Pons (tissue), 1 donor: ENCODE measurements at regions not wholly inside any gene's neighbourhood (a gene's known extent, or its start where the extent isn't known, plus 50 kb on each side); places are given as distances from the start of the nearest gene placed in this dataset.
"Not testable (repeated sequence)": the region's sequence is repeated elsewhere in the genome, so short reads cannot be mapped to it uniquely, and the experiment has no call there.

Experiments used
- DNase-seq: peaks from one replicate; pipeline ENCODE4 v3.0.0-alpha.2; 2016; ENCODE audit warnings: low spot score

DNA sequence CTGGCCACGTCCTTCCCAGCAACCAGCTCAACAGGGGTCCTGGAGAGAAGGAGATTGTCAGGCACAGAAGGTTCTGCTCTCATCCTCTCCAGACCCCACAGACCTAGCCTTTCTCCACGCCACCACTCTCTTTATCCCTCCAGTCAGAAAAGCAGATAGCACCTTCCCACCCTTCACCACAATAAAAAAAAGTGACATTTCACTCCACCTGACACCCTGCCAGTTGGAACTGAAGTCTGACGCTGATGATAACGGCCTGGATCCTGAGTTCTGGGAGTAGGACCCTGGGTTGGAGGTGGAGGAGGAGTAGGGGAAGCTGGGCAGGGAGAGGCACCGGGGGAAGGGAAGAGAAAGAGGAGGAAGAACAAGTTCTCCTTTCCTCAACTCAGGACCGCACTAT lies 127.5 kb upstream of the ANO1 start:
- DNase-seq, result no peak

DNA sequence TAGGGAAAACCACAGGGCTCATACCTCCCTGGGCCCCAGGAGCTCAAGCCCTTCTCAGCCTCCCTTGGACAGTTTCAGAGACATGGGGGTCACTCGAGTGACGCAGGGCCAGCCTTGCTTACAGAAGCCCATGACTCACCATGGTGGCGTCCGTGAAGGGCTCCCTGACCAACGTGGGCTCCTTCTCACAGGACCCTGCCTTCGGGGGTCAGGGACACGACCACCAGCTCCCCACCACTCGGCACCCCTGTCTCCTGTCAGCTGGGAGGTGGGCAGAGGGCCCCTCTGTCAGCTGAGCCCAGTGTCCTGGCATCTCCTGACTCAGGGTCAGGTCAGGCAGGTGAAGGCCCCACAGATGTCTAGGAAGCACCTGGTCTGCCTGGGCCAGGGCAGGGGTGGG lies 126.3 kb upstream of the ANO1 start:
- no peak for DNase-seq

DNA sequence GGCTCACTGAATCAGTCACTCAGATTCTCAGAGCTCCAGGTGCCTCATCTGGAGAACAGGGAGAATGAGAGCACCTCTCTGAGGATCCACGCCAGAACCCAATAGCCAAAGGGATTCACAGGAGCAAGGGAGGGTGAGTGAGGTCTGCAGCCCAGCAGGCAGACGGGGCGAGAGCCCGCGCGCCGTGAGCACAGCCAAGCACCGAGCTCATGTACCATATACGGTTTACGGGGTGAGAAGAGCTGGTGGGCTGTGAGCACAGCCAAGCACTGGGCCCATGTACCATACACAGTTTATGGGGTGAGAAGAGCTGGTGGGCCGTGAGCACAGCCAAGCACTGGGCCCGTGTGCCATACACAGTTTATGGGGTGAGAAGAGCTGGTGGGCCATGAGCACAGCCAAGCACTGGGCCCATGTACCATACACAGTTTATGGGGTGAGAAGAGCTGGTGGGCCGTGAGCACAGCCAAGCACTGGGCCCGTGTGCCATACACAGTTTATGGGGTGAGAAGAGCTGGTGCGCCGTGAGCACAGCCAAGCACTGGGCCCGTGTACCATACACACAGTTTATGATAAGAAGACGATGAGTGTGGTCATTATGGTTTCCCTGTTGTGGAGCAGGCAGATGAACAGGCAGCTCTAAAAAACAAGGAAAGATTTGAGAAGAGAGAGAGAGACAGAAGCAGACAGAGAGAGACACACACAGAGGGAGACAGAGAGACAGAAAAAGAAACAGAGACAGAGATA lies 125.7 kb upstream of the ANO1 start:
- not testable (repeated sequence) for DNase-seq

DNA sequence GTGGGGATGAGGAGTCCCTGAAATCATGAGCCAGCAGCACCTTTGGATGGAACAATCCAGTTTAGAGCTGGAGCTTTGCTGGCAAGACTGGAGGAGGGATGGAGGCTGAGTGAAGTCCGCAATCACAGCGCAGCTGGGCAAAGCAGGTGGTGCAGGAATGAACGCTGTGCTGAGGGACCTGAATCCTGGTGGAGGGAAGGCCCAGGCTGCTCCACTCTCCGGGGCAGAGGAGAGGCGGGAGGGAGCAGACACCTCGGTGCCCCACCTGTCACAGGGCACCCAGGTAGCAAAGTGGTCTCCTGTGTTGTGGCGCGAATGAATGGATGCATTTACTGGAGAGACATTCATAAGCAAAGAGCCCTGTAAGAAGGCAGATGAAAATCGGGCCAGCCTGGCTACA lies 124.8 kb upstream of the ANO1 start:
- DNase-seq, result no peak

DNA sequence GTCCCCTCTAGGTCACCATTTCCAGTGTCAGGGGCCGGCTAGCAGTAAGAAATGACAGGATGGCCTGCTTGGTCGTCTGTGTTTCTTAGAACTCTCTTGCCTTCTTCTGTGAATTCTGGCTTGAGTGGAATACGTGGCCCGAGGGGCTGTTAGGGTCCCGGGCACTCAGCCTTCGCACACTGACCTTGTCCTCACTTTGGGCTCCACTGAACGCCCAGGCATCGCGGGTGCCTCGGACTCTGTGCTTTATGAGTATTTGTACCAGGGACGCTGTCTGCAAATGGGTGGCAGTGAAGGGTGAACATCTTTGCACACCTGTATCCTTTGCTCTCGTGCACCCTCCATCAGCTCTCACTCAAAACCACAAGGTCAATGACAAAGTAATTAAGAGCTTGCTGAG lies 123.4 kb upstream of the ANO1 start:
- no peak for DNase-seq

DNA sequence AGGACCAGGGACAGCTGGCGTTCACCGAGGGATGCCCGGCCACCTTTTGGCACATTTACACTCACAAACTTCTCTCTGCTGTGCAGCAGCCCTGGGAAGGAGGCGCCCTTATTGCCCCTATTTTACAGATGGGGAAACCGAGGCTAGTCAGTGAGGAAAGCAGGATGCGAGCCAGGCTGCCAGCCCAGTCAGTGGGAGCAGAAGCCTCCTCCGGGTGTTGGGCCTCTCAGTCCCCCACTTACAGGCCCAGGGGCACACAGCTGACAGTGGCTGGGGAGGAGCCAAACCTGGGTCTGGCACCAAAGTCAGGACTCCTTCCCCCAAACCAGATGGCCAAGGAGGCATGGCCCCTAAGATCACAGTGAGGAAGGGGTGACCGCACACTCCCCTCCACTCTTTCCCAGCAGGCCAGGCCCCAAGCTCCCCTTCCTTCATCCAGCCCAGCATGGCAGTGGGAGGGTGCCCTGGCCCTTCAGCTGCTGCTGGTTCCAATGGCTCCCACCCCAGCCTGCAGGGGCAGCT lies 121.4 kb upstream of the ANO1 start:
- DNase-seq, result no peak

DNA sequence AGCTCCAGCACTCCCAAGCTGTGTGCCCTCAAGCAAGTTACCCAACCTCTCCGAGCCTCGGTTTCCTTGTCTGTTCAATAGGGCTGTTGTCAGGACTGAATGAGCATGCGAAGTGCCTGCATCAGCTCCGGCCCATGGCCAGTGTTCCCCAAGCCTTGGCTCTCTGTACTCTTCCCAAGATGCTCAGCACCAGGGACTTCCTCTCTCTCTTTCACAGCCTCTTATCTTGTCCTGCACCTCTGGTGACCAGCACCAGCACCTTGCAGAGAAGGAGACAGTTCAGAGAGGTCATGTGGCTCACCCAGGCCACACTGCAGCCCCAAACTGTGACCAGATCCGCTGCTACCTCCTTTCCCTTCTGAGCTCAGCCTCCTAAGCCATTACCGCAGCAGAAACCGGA lies 120.3 kb upstream of the ANO1 start:
- DNase-seq, result no peak

DNA sequence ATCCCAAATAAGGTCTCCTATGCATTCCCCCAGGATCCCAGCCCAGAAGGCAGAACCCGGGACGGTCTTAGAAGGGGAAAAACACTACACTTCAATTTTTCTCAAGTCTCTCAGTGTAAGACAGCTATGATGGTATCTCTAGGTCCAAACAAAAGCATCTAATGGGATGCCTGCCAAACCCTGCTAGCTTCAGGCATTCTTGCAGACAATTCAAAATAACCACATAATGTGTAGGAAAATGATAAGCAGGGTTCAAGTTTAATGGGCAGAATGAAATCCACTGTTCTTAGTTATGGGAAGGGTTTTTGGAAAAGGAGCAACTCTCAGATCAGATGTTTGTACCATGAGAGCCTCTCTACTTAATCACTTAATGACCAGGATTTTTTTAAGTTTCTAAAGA lies 119.8 kb upstream of the ANO1 start:
- no peak for DNase-seq

DNA sequence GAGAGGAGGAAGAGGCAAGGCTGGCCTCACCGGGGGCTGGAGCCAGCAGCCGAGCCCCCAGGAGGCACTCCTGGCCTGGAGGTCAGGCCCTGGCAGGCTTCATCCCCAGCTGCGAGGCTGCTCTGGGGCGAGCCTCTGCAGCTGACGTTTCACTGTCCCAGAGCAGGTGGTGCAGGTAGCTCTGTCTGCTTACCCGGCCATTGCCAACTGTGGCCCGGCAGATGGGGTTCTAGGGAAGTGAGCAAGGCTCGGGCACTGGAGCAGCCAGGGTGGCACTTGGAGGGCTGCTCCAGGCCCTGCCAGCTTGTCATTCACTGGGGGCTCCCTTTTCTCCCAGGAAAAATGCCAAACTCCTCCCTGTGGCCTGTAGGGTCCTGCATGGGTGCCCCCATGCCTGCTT lies 118.7 kb upstream of the ANO1 start:
- DNase-seq, result no peak

DNA sequence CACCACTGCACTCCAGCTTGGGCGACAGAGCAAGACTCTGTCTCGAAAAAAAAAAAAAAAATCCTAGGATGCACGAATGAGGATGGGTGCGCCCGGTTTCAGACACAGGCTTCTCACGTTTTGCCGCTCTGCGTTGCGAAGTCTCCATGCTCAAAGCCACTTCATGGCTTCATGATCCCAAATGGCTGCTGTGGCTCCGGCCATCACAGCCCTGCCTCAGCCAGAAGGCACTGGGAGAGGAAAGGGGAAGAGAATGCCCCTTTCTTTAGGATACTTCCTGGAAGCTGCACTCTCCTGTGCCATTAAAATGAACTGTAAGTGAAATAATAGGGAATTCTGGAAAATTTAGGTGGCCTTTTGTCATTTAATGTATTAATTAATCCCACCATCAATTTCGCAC lies 116.4 kb upstream of the ANO1 start:
- no peak for DNase-seq

DNA sequence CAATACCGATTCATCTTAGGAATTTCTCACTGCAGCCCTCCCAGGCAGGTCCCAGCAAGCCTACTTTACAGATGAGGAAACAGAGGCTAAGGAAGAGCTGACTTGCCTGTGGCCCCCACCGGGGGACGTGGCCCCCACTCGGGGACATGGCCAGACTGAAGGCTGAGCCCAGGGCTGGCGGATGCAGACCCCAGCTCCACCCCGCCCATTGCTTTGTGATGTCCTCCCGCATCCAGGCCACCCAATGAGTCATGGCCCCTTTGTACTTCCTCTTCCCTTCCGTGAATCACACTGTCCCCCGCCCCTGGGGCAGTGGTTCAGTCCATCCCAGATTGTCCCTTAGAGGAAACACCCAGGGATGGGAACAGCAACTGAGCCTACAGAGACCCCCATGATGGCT lies 116.0 kb upstream of the ANO1 start:
- DNase-seq, result no peak

DNA sequence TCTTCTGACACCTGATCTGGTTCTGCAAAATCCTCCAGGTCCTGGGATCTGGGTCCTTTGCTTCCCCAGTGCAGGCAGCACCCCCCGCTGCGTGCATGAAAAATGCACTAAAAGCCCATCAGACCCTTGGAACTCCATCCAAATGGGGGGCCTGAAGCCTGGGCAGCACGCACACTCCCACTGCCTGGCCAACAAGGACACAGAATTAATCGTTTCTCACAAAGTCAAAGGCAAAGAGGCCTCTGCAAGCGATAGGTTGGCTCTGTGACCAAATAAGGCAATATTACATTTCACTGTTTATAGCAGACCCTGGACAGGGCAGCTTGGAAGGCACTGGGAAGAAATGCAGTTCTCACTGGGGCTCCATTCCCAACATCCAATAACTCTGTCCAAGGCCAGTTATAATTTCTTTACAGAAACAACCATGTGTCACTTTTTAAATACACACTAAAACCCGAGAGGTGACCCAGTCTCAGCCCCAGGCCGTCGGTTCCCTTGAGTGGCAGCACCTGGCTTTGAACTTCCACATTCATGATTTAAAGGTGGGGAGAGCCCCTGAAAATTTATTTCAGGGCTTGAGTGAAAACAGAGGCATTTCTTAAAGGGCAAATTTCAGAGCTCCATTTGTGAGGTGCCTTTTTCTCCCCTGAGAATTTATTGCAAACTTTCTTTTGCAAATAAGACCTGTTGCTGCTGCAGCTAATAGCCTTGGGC lies 114.4 kb upstream of the ANO1 start:
- no peak for DNase-seq

DNA sequence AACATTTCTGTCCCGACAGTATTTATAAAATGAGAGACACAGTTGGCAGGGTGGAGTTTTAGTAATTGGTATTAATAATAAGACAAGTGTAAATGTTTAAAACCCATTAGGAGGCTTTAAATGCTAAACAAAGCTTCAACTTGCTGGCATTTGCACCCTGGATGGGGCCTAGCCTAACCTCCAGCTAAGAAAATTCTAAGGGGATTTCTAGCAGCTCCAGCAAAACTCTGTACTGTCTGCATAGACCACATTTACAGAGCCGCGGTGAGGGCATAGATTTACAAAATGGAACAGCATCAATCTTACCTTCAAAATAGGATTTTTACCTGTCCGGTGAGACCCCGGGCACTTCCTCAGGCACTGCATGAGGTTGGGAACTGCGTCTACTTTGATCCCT lies 113.9 kb upstream of the ANO1 start:
- DNase-seq, result no peak

DNA sequence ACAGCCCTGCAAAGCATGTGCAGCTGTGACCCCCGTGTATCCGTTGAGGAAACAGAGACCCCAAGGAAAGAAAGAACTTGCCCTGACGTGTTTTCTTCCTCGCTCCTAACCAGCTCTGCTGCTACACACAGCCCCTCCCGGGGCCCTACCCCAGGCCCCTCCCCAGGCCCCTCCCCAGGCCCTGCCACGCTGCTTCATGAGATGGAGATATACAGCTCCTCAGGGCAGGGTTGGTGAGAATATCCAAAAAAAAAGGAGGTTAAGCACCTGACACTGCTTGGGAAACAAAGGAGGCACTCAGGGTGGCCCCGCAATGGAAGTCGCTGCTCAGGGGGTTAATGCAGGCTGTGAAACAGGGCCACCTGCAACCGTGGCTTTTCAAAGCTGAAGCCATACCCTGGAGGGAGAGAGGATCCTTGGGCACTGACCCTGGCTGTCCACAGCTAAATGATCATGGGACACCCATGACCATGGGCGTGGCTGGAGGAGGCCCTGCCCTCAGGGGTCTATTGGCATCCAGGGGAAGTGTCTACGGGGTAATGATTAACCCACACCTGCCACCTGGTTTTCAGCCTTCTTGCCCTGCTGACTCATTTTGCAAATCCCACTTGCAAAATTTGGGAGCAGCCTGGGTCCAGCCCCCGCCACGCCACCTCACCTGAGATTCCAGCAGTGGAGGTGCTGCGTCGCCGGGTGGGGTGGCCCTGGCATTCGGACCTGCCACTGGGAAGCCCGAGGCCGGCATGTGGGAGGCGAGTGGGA lies 112.1 kb upstream of the ANO1 start:
- DNase-seq, result no peak

DNA sequence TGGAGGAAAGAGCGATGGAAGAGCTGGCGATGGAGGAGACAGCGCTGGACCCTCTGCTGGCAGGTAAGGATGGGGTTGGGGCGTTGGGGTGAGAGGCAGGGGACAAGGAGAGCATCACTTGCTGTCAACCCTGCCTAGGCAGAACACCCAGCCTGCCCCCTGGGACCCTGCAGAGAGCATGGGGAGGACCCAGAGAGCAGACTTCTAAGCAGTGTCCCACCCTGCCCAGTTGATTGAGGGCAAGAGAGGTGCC lies 111.6 kb upstream of the ANO1 start:
- no peak for DNase-seq

DNA sequence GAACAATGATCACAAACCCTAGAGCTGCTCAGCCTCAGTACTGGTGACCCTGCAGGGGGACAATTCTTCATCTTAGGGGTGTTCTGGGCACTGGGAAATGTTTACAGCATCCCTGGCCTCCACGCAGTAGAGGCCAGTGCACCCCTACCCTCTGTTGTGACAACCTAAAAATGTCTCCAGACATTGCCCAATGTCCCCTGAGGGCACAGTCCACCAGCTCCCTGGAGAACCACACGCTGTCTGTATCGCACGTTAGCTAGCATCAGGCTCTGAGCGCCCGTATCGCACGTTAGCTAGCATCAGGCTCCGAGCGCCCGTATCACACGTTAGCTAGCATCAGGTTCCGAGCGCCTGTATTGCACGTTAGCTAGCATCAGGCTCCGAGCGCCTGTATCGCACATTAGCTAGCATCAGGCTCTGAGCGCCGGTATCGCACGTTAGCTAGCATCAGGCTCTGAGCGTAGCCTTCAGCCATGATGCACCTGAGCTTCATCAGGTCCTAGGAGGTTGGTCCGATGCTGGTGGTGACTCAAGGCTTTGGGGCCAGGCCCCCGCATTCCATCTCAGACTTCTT lies 111.1 kb upstream of the ANO1 start:
- DNase-seq, result no peak

DNA sequence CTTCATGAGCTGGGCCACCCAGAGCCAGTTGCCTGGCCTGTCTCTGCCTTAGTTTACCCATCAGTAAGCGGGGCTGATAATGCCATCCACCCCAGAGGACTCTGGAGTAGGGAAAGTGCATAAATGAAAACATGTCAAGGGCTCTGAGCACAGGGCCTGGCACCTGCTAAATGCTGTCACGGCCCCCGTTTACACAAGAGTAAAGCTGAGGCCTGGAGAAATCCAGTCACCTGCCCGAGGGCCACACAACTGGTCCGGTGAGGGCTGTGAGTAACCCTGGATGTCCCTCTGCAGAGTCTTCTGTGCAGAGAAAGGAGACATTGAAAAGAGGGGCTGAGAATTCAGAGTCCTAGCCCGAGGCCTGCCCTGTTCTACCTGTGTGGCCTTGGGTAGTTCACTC lies 110.6 kb upstream of the ANO1 start:
- DNase-seq, result no peak

DNA sequence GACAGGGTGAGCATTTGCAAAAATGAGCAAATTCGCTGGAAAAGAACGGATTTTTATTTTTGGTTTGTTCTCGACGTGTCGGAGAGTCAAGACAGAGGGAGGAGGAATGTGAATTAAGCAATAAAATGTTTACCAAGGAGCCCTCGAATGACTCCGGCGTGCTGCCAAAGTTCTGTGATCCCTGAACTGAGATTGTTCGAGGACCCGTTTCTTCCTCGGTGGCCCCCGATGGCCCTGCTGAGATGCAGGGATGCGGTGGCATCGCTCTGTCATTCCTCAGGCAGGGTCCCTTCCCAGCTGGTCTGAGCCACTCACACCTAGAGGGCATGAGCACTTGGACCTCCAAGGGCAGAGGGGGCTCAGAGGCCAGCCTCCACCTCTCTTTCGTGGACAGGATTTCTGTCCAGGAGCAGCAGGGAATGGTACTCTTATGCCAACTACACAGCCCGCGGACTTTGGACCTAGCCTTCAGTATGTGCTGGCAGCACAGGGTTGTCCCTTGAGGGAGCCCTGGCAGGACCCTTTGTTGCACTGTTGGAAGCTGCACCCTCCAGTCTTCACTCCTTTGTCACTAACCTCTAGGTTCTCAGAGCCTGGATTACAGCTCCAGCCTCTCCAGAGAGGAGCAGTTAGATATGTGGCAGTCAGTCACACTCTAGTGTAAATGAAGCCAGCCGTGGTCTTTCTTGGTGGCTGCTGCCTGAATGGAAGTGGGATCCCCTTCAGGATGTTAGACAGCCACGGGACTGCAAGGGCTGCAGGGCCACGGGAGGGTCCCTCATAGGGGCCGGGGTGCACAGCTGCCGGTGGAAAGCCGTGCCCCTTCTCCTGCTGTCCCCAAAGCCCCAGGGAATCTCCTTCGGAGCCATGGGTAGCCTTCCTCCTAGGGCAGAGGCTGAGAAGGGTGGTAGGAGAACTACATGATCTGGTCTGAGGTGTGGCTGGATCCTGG lies 109.4 kb upstream of the ANO1 start:
- DNase-seq, result no peak

DNA sequence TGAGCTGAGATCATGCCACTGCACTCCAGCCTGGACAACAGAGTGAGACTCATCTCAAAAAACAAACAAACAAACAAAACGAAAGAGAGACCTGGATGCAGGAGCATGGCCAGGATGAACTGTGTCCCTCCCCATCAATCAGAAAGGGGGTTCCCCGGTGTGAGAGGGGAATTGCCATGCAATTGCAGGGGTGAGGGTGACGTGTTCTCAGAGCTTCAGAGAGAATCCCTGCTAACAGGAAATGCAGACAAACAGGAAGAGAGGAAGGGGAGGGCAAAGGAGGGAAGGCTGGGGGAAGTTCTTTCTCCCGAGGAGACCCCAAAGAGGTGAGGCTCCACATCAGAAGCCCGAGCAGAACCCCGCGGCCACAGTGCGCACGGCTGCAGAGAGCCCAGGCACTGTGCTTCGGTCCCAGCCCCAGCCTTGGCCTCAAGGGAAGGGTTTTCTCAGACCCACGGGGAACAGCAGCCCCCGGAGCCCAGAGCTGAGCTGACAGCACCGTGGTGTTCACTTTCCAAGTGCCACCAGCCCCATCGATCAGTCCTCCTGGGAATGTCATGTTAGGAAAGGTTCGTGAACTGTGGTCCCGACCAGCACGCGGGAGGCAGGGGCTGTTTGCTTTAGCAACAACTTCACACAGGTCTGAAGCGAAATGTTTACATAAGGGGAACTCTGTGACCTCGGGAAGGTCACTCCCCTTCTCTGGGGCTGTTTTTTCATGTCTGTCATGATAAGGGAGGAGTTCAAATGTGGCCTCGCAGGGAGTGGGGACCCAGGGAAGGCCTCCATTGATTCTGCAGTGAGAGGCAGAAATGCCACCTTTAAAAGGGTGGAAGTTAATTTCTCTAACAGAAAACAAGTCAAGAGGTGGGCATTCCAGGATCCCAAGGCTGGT lies 108.0 kb upstream of the ANO1 start:
- DNase-seq, result no peak

DNA sequence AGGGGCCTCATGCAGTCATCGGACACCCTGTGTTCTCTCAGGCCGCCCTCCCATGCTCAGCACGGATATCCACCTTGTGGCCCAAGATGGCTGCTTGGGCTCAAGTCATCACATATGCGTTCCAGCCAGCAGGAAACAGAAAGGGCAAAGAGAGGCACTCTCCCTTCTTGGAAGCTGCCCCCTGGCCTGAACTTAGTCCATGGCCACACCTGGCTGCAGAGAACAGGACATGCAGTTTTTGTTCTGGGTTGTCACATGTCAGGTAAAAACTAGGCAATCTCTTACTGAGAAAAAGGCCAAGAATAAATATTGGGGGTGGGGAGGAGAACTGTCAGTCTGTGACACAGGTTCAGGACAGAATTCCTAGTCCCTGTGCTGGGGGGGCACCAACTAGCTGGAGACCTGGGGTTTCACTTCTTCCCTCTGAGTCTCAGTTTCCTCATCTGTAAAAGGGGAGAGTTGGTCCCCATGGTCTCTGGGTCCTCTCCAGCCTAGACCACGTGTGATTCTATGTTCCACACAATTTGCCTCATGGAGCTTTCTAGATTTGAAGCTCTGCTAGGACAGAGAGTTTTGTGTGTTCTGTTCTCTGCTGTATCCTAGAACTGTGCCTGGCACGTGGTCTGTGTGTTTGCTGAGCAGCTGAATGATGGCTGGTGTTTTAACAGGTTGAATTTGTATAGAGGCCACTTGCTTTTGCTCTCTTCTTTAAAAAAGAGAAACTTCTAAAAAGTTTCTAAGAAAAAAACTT lies 107.2 kb upstream of the ANO1 start:
- DNase-seq, result no peak
